Panc1 (cell line): ENCODE measurements at regions not wholly inside any gene's neighbourhood (a gene's known extent, or its start where the extent isn't known, plus 50 kb on each side); places are given as distances from the start of the nearest gene placed in this dataset.

ENCODE experiments used
- ATAC-seq: fragments of 200-7000 bp; cut with Tn5 transposase; 2 replicates; pipeline ENCODE4 v1.9.1; 2020; ENCODE audit warnings: mild to moderate bottlenecking, moderate library complexity
- BruUV-seq: library from RNA; stranded (reverse); fragments of 400-500 nt; replicated peaks from 2 replicates; lab custom pipeline; 2021; lab: Mats Ljungman, UMichigan
- CTCF ChIA-PET: fragments of 300-600 bp; sonication (Branson Sonifier 250); formaldehyde crosslinking; loops from one replicate; lab custom pipeline; 2022; ENCODE audit warnings: antibody characterized with exemption; lab: Charles Lee
- POLR2A ChIA-PET: fragments of 300-600 bp; sonication (Branson Sonifier 250); formaldehyde crosslinking; loops from one replicate; lab custom pipeline; 2022; ENCODE audit warnings: antibody characterized with exemption; lab: Charles Lee
- DNase-seq: peaks from one replicate; pipeline ENCODE4 v3.0.0-alpha.2; 2010; ENCODE audit warnings: low read depth, low spot score
- H3K27ac ChIP-seq: 2 replicates; pipeline ENCODE4 v1.5.1; 2011; ENCODE audit warnings: mild to moderate bottlenecking, low read length, inconsistent platforms
- H3K27me3 ChIP-seq: fragments of 200-500 bp; sonication (Bioruptor generic); 2 replicates; pipeline ENCODE4 v1.6.0; 2014; ENCODE audit warnings: low read length, inconsistent platforms; ENCODE audit not compliant: control insufficient read depth, insufficient read depth
- H3K36me3 ChIP-seq: fragments of 200-500 bp; sonication (Bioruptor generic); 2 replicates; pipeline ENCODE4 v1.5.1; 2014; ENCODE audit warnings: inconsistent platforms, mild to moderate bottlenecking, low read length, moderate library complexity; ENCODE audit not compliant: control insufficient read depth, insufficient read depth
- H3K4me1 ChIP-seq: 2 replicates; pipeline ENCODE4 v1.5.1; 2011; ENCODE audit warnings: inconsistent platforms, mild to moderate bottlenecking, low read length, moderate library complexity; ENCODE audit not compliant: control insufficient read depth, insufficient read depth
- H3K4me3 ChIP-seq, 2 experiments: 2 replicates each; pipeline ENCODE4 v1.5.1; 2011 to 2012; ENCODE audit warnings: low read depth in 2 of 2, low read length in 2 of 2, mild to moderate bottlenecking in 2 of 2, inconsistent platforms in 1 of 2, moderate library complexity in 1 of 2
- H3K9me3 ChIP-seq: fragments of 200-500 bp; sonication (Bioruptor generic); 2 replicates; pipeline ENCODE4 v1.5.1; 2014; ENCODE audit warnings: low read depth, mild to moderate bottlenecking, inconsistent platforms, low read length, moderate library complexity; ENCODE audit not compliant: control insufficient read depth, insufficient read depth
- CTCF ChIP-seq: fragments of 450-650 bp; IDR thresholded peaks from 2 replicates; pipeline ENCODE4 v1.5.1; 2017; ENCODE audit warnings: mild to moderate bottlenecking
- POLR2AphosphoS5 ChIP-seq: IDR thresholded peaks from 2 replicates; pipeline ENCODE4 v1.6.1; 2012; ENCODE audit warnings: mild to moderate bottlenecking, low read depth, low read length, moderate library complexity
- SIN3A ChIP-seq: IDR thresholded peaks from 2 replicates; pipeline ENCODE4 v1.6.1; 2012; ENCODE audit warnings: low read depth, mild to moderate bottlenecking, low read length, moderate library complexity, borderline replicate concordance; ENCODE audit not compliant: insufficient read depth
- TCF7L2 ChIP-seq: IDR thresholded peaks from 2 replicates; pipeline ENCODE4 v1.6.1; 2011; ENCODE audit warnings: mild to moderate bottlenecking, low read depth, low read length, inconsistent platforms
- in situ Hi-C: cut with HindIII; loops from 2 replicates; pipeline ENCODE4 v1.10.0; 2016; ENCODE audit warnings: low sequenced_read_pairs, low pct_unique_long_range_greater_than_20kb
- intact Hi-C: fragments of 100-400 bp; cut with micrococcal nuclease; formaldehyde crosslinking; loops from one replicate; pipeline ENCODE4 v1.10.0; 2022; ENCODE audit not compliant: unreplicated experiment
- TF ChIP-seq, protein P1 (sequence below), 2 experiments: IDR thresholded peaks; 2 replicates each; pipeline ENCODE4 v1.6.1; 2011 to 2012; ENCODE audit warnings: low read depth in 2 of 2, control low read depth in 1 of 2, low read length in 1 of 2, mild to moderate bottlenecking in 1 of 2, moderate library complexity in 1 of 2; ENCODE audit not compliant: insufficient read depth in 1 of 2

DNA sequence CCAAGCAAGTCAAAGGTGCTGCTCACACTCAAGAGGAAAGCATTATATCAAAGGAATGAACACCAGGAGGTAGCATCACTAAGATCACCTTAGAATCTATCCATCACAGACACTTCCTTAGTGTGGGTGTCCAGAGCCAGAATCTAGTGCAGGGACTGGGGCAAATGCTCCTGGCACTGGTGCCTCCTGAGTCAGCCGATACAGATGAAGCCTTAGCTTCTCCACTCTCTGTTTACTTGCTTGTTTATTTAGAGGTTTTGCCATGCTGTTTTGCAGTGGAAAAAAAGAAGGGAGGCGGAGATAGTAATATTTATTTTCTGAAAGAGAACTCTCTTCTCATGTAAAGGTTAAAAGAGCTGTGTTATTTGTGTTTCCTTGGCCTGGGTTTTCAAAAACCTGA is 303.1 kb downstream of the WDR11 start:
- no peak for TF ChIP-seq POLR2AphosphoS5
- no peak for TF ChIP-seq SIN3A
- no peak for TF ChIP-seq TCF7L2
- TF ChIP-seq CTCF: no peak
- no peak overlapping the region for H3K27ac ChIP-seq
- intact Hi-C loops: no loop called here
- H3K36me3 ChIP-seq: no peaks in the 10 kb centered on the region
- peaks cover 2% of the 10 kb centered on the region; the same call in 1 of the 2 replicates for H3K27me3 ChIP-seq
- no peaks in the 10 kb centered on the region for H3K9me3 ChIP-seq
- ATAC-seq: no peak
- POLR2A ChIA-PET: no interaction called here
- no peak overlapping the region for H3K4me3 ChIP-seq
- H3K4me1 ChIP-seq: no peaks in the 10 kb centered on the region
- DNase-seq: no peak
- in situ Hi-C loops: no loop called here
- CTCF ChIA-PET: no interaction called here
- no TSS peak for BruUV-seq

- Histone ChIP-seq H3K4me3 (no peak overlapping the region), H3K36me3 (no peaks in the 10 kb centered on the region), H3K9me3 (no peaks in the 10 kb centered on the region), H3K27me3 (peaks cover 2% of the 10 kb centered on the region; the same call in 1 of the 2 replicates), H3K27ac (no peak overlapping the region), H3K4me1 (no peaks in the 10 kb centered on the region)
- ATAC-seq (no peak), DNase-seq (no peak)
- BruUV-seq: no TSS peak
- intact Hi-C loops: no loop called here
- POLR2A ChIA-PET: no interaction called here
- CTCF ChIA-PET: no interaction called here
- in situ Hi-C loops: no loop called here
- TF ChIP-seq POLR2AphosphoS5 (no peak), CTCF (no peak), TCF7L2 (no peak), SIN3A (no peak)
- TF ChIP-seq, protein P1, sequence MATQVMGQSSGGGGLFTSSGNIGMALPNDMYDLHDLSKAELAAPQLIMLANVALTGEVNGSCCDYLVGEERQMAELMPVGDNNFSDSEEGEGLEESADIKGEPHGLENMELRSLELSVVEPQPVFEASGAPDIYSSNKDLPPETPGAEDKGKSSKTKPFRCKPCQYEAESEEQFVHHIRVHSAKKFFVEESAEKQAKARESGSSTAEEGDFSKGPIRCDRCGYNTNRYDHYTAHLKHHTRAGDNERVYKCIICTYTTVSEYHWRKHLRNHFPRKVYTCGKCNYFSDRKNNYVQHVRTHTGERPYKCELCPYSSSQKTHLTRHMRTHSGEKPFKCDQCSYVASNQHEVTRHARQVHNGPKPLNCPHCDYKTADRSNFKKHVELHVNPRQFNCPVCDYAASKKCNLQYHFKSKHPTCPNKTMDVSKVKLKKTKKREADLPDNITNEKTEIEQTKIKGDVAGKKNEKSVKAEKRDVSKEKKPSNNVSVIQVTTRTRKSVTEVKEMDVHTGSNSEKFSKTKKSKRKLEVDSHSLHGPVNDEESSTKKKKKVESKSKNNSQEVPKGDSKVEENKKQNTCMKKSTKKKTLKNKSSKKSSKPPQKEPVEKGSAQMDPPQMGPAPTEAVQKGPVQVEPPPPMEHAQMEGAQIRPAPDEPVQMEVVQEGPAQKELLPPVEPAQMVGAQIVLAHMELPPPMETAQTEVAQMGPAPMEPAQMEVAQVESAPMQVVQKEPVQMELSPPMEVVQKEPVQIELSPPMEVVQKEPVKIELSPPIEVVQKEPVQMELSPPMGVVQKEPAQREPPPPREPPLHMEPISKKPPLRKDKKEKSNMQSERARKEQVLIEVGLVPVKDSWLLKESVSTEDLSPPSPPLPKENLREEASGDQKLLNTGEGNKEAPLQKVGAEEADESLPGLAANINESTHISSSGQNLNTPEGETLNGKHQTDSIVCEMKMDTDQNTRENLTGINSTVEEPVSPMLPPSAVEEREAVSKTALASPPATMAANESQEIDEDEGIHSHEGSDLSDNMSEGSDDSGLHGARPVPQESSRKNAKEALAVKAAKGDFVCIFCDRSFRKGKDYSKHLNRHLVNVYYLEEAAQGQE (IDR thresholded peaks at IDR 0.05; ENCODE audit: insufficient read depth in 1 of 2, low read depth in 2 of 2, low read length in 1 of 2): no peak
Measured at GRCh38 chr10:121154846-121155245, 303.7 kb downstream of the WDR11 start.
